GM18907 (cell line): ENCODE measurements at regions not wholly inside any gene's neighbourhood (a gene's known extent, or its start where the extent isn't known, plus 50 kb on each side); places are given as distances from the start of the nearest gene placed in this dataset.

Experiments
- ATAC-seq: cut with Tn5 transposase; IDR thresholded peaks from one replicate; pipeline ENCODE4 v1.9.1; 2021; ENCODE audit warnings: mild to moderate bottlenecking, moderate library complexity; ENCODE audit not compliant: unreplicated experiment

- ATAC-seq: no peak
Measured at GRCh38 chr10:130875897-130876472, 435.5 kb downstream of the TCERG1L start.

DNA sequence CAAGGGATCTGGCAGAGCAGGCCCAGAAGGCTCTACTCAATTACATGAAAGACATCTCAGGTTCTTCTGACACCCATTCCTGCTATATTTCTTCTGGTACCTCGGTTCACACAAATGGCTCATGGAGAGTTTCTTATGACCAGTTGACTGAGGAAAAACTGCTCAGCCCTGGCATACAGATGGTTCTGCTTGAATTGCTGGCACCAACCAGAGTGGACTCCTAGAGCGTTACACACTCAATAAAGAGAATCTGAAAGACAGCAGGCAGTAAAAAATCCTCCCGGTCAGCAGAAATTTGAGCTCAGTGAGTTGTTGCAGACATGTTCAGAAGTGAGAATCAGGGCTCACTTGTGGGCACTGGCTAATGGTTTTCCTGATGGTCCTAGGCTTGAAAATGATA, 434.4 kb downstream of the TCERG1L start:
- ATAC-seq: no peak

- ATAC-seq: no peak
Measured at GRCh38 chr10:130878131-130878530, 433.4 kb downstream of the TCERG1L start.

DNA sequence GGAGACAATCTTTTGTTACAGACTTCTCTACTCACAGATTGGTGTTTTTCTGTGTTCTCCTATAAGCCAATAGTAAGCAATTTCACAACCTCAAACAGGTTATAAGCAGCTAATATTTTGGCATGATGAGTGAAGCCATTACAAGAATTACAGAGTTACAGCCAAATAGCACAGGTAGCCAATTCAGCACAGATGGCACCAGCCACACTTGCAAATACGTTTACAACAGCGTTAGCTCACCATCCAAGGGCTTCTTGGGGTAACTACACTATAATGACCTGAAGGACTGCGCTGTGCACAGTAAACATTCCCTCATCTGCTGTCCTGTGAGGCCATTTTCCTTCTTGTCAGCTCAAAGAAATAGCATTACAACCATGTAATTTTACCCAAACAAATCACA, 428.6 kb downstream of the TCERG1L start:
- ATAC-seq: no peak

DNA sequence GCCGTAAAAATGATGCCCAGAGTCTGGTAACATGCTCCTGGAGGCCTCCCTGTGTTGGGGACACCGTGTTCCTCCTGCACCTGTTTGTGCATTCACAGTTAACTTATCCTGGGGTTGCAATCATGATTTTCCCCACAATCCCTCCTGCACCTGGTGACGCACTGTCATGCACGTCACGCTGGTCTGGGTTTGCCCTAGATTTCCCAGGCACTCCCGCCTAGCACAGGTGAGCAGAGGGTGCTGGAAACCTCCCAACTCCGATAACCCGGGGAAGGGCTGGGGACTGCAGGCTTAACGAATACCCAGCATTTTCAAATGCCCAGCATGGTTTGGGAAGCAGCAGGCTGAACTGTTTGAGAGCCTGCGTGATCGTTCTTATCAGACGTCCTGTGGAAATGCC, 427.1 kb downstream of the TCERG1L start:
- no peak for ATAC-seq

DNA sequence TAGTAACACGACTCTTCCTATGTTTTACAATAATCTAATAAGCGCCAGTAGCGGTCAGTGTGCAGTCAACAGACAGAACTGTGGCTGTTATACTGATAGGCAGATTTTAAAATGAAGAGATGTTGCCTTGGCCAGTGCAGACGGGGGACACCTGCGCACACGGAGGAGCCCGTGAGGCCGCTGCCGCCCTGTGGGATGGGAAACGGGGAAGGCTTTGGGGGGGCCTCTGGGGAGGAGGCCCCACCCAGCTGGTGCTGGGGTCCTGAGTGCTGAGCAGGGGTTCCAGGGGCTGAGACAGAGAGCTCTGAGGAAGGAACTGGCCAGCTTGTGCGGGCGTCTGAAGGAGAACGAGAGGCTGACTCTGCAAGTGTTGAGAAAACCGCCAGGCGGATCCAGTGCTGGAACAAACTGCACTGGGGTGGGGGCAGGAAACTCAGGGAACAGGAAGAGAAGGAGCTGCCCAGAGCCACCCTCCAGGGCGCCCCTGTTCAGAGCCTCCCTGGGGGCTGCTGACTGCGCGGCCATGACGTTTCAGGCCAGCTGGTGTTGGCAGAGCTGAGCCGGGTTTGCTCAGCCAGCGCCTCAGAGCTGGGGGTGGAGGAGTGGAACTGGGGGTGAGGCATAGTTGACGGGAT, 426.4 kb downstream of the TCERG1L start:
- ATAC-seq: no peak

GRCh38 chr10:130887170-130887569, 424.4 kb downstream of the TCERG1L start:
- no peak for ATAC-seq

DNA sequence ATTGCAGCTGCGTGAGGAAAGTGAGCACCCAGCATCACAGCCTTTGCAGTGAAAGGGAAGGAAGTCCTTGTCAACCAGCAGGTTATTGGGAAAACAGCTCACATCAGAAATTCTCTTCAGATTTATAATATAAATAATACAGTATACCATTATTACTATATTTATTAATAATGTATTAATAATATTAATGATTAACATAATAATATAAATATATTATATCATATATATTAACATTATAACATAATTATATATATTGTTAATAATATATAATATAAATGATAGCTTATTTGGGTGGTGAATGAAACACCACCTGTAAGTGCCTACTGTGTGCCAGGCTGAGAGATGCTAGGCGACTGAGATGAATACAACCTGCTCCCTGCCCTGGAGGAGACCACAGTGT, 423.0 kb downstream of the TCERG1L start:
- no peak for ATAC-seq

GRCh38 chr10:130889240-130889639, 422.3 kb downstream of the TCERG1L start:
- no peak for ATAC-seq

DNA sequence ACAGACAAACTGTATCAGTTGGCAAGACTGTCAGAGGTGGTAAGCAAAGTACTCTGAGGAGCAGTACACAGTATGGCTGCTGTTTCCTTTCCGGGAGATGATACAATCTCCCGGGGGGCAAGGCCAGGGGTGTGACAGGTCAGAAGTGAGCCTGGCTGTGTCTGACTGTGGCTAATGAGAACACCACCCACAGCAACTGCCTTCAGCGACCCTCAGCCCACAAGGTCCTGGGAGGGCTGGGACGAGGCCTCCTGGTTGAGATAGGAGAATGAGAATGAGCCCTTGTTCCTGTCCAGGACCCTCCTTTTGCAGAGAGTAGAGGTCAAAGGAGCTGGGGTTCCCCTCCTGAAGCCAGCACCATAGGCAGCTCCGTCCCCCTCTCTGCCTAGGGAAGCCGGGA, 421.7 kb downstream of the TCERG1L start:
- no peak for ATAC-seq

DNA sequence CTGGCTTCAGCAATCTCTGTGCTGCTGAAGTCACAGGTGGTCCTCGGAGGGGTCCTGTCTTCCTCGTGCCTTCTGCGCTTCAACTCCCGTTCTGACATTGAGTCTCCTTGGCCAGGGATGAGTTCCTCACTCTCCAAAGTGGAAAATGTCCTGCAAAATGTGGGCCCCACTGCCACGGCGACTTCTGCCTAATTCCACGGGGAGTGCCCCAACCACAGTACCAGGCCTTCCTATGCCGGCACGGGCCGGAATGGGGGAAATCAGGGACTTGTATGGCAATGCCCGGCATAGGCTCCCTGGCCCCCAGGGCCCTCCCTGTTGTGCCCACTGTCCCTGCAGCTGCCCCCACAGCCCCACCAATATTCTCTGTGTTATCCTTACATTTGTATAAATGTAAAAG, 420.5 kb downstream of the TCERG1L start:
- no peak for ATAC-seq

- no peak for ATAC-seq
Measured at GRCh38 chr10:130894471-130894870, 417.1 kb downstream of the TCERG1L start.

DNA sequence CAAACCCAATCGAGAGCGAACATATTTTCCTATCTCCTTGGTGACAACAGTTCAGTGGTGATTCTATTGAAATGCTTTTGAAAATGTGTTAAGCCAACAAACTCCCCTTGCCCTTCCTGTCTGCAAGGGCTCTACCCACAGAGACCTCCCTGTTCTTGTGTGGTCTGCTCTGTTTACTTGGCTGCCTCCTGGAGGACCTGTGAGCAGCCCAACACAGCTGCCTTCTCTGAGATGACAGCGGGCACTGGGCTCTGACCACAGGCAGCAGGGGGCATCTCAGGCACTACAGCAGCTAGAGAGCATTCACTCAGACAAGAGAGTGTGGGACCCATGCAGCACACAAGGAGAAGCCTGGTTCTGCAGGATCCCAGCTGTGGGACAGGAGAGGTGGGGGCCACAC, 416.4 kb downstream of the TCERG1L start:
- no peak for ATAC-seq

DNA sequence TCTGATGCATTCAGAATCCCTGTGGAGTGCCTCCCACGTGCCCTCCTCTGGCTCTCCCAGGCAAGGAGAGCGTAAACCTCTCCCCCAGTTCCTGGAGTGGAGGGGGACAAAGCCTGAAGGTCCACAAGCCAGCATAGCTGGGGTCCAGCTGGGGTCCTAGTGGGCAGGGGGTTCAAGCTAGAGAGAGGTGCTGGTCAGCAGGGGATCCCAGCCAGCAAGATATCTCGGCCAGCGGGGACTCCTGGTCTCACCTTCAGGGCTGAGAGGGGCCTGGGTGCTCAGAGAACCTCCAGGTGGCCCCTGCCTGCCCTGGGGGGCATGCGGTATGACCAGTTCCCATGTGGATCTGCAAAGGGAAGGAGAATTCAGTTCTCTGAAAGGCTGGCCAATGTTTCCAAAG, 413.7 kb downstream of the TCERG1L start:
- no peak for ATAC-seq

- no peak for ATAC-seq
Measured at GRCh38 chr10:130898381-130898780, 413.1 kb downstream of the TCERG1L start.

DNA sequence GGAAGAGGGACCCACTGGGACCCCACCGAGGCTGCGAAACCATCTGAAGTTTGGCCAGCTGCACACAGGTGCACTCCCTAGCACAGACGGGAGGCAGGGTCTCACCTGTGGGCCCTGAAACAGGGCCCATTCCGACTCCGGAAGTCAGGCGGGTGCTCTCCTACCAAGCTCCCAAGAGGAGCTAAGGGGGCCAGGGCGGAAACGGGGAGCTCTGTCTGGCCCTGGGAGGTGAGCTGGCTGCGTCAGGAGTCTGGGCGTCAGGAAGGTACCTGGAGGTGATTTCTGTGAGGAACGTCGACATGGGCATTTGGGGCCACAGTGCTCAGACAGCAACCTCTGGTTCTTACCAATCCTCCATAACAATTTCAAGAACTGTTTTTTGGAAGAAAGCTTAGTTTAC, 411.7 kb downstream of the TCERG1L start:
- ATAC-seq: no peak

DNA sequence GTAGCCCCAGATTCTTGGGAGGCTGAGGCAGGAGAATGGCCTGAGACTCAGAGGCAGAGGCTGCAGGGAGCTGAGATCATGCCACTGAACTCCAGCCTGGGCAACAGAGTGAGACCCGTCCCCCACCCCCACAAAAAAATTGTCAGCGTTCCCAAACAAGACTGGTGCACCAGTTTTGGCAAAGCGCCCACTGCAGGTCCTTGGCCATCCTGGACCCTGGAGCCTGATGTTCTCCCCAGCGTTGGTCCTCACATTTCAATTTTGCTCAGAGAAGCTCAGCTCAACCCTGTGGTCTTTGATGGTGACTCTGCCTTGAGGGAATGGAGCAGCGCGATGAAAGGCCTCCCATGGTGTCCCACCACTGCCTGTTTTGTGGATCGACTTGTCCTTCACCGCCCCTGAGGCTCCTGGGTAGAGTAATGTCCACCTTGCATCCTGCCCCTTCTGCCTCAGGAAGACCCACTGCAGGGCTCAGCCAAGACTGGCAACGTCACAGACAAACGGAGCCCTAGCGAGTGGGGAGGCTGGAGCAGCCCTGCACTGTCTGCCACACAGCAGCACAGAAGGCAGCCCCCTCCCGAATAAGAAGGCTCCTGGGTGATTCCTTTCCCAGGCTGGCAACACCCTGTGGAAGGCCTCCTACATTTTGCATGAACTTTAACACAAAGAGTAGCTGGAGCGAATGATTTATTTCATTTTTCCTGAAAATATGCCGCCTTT, 410.9 kb downstream of the TCERG1L start:
- no peak for ATAC-seq

DNA sequence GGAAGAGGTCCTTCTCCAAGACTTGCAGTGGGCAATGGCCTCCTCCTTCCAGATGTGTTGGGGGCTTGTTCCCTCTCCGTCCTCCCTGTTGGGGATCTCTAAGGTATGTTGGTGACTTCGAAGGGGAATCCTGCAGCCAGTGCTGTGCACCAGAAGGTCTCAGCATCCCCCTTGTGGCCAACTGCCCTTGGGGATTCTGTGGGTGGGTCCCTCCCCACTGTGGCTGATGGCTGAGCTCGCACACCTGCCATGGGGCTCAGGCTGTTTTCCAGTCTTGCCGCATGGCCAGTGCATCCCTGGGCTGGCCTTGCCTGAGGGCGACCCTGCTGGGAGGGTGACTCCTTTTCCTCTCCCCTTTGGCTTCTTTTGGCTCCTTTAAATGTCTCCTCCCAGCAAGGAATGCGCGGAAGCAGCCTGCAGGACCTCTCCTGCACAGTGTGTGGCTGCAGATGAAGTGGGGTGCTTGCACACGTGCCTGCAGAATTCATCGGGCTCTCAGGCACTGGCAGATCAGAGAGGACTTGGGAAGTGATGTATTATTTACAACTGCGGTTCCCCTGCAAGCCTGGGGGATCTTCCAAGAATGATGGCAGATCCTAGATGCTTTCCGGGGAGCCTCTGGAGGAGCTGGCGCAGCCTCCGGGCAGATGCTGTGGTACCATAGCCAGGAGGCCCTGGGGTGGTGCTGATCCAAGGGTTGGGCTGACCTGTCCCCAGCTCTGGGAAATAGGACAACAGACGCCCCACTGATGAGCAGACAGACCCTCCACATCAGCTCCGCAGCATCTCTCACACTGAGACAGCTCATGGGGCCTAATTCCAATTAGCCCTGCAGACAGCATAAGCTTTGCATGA, 410.0 kb downstream of the TCERG1L start:
- no peak for ATAC-seq

GRCh38 chr10:130902471-130902870, 409.1 kb downstream of the TCERG1L start:
- no peak for ATAC-seq

DNA sequence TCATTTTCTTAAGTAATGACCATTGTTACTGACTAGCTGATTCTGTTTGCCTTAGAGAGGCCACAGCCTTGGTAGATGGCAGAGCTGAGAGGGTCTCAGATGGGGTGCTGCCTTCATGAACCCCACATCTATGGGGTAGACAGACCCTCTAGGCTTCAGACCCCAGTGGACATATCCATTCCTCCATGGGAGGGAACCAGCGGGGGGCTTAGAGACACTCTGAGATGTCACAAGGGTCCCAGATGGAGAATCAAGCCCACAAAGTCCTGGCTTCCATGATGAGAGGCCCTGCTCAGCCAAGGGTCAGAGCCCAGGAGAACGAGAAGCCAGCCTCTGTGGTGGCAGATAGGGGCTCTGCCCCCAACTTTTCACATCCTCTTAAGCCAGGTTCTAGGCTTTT, 408.6 kb downstream of the TCERG1L start:
- ATAC-seq: no peak

DNA sequence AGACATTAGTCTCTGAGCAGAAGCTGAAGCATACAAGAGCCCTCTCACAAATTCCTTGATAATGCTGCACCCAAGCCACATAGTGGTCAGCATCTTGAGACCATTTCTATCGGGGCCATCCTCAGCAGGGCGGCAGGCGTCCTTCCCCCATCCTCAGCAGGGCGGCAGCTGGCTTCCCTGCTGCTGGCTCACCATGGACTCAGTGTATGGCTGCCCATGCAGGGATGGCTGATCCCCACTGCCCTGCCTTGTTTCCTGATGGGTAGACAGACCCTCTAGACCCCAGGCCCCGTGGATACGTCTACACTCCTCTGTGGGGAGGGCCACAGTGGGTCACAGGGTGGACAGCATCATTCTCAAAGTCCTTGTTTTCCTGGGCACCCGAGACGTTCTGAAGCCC, 406.8 kb downstream of the TCERG1L start:
- ATAC-seq: no peak

DNA sequence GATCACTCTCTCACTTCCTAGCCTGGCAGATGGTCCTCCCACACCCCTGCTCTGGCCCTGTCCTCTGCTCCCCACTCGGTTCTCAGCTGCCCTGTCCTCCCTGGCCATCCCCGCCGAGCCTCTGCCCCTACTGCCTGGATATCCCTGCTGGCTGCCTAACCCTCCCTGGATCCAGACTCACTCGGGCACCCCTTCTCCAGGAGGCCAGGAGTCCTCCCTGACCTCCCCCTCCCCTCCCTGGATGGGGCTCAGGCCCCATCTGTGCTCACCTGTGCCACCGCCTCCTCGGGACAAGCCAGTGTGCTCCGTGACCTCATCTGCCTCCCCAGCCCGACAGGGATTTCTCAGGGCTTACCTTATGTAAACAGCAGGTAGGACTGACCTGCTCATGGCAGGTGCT, 406.1 kb downstream of the TCERG1L start:
- no peak for ATAC-seq
